ENCODE measurements at regions not wholly inside any gene's neighbourhood (a gene's known extent, or its start where the extent isn't known, plus 50 kb on each side); places are given as distances from the start of the nearest gene placed in this dataset.

- peaks cover 4% of the 10 kb centered on the region; the same call in 2 of the 3 replicates for H3K36me3 Mint-ChIP-seq (ENCODE audit: low read depth)
- Histone ChIP-seq H4K20me1 (replicated peaks; ENCODE audit: insufficient read depth) (no peaks in the 10 kb centered on the region), H3K9me2 (ENCODE audit: insufficient read depth) (peaks cover 5% of the 10 kb centered on the region; the same call in 1 of the 2 replicates), H3K36me3 (ENCODE audit: insufficient read depth) (no peaks in the 10 kb centered on the region; the same call in 1 of the 2 replicates), H3K4me3 (no peak overlapping the region), H3K27me3 (ENCODE audit: insufficient read depth) (no peaks in the 10 kb centered on the region), H3F3A (replicated peaks; ENCODE audit: low read depth) (no peaks in the 10 kb centered on the region), H3K27ac (ENCODE audit: low read depth) (no peak overlapping the region), H3K4me1 (ENCODE audit: insufficient read depth) (peaks cover 7% of the 10 kb centered on the region), H3K79me2 (replicated peaks; ENCODE audit: insufficient read depth) (no peaks in the 10 kb centered on the region), H2AFZ (no peak overlapping the region), H3K4me2 (no peak overlapping the region)
- peaks cover 9% of the 10 kb centered on the region; the same call in 2 of the 3 replicates for H3K4me1 Mint-ChIP-seq
- H3K27me3 Mint-ChIP-seq (ENCODE audit: insufficient read depth, low read depth, poor library complexity): peaks cover 2% of the 10 kb centered on the region
- DNase-seq (ENCODE audit: low spot score) (no peak), ATAC-seq (no peak)
- no peak overlapping the region for H3K4me3 Mint-ChIP-seq
- H3K9me3 Mint-ChIP-seq: peaks cover 12% of the 10 kb centered on the region; the same call in 2 of the 3 replicates
- no peak overlapping the region for H3K27ac Mint-ChIP-seq
- TF ChIP-seq REST (IDR thresholded peaks at IDR 0.05; ENCODE audit: unreplicated experiment): no peak
- no peak for TF ChIP-seq NANOG (IDR thresholded peaks at IDR 0.05; ENCODE audit: borderline replicate concordance)
- TF ChIP-seq EZH2phosphoT487 (IDR thresholded peaks at IDR 0.05; ENCODE audit: unreplicated experiment): no peak
- no peak for TF ChIP-seq POLR2AphosphoS5 (IDR thresholded peaks at IDR 0.05; ENCODE audit: low read depth)
- TF ChIP-seq, protein P1, sequence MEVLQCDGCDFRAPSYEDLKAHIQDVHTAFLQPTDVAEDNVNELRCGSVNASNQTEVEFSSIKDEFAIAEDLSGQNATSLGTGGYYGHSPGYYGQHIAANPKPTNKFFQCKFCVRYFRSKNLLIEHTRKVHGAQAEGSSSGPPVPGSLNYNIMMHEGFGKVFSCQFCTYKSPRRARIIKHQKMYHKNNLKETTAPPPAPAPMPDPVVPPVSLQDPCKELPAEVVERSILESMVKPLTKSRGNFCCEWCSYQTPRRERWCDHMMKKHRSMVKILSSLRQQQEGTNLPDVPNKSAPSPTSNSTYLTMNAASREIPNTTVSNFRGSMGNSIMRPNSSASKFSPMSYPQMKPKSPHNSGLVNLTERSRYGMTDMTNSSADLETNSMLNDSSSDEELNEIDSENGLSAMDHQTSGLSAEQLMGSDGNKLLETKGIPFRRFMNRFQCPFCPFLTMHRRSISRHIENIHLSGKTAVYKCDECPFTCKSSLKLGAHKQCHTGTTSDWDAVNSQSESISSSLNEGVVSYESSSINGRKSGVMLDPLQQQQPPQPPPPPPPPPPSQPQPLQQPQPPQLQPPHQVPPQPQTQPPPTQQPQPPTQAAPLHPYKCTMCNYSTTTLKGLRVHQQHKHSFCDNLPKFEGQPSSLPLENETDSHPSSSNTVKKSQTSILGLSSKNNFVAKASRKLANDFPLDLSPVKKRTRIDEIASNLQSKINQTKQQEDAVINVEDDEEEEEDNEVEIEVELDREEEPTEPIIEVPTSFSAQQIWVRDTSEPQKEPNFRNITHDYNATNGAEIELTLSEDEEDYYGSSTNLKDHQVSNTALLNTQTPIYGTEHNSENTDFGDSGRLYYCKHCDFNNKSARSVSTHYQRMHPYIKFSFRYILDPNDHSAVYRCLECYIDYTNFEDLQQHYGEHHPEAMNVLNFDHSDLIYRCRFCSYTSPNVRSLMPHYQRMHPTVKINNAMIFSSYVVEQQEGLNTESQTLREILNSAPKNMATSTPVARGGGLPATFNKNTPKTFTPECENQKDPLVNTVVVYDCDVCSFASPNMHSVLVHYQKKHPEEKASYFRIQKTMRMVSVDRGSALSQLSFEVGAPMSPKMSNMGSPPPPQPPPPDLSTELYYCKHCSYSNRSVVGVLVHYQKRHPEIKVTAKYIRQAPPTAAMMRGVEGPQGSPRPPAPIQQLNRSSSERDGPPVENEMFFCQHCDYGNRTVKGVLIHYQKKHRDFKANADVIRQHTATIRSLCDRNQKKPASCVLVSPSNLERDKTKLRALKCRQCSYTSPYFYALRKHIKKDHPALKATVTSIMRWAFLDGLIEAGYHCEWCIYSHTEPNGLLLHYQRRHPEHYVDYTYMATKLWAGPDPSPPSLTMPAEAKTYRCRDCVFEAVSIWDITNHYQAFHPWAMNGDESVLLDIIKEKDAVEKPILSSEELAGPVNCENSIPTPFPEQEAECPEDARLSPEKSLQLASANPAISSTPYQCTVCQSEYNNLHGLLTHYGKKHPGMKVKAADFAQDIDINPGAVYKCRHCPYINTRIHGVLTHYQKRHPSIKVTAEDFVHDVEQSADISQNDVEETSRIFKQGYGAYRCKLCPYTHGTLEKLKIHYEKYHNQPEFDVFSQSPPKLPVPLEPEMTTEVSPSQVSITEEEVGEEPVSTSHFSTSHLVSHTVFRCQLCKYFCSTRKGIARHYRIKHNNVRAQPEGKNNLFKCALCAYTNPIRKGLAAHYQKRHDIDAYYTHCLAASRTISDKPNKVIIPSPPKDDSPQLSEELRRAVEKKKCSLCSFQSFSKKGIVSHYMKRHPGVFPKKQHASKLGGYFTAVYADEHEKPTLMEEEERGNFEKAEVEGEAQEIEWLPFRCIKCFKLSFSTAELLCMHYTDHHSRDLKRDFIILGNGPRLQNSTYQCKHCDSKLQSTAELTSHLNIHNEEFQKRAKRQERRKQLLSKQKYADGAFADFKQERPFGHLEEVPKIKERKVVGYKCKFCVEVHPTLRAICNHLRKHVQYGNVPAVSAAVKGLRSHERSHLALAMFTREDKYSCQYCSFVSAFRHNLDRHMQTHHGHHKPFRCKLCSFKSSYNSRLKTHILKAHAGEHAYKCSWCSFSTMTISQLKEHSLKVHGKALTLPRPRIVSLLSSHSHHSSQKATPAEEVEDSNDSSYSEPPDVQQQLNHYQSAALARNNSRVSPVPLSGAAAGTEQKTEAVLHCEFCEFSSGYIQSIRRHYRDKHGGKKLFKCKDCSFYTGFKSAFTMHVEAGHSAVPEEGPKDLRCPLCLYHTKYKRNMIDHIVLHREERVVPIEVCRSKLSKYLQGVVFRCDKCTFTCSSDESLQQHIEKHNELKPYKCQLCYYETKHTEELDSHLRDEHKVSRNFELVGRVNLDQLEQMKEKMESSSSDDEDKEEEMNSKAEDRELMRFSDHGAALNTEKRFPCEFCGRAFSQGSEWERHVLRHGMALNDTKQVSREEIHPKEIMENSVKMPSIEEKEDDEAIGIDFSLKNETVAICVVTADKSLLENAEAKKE (CRISPR knock-in tag; IDR thresholded peaks at IDR 0.05): no peak
- no peak for TF ChIP-seq JUNB (IDR thresholded peaks at IDR 0.05; ENCODE audit: unreplicated experiment)
- TF ChIP-seq, protein P2, sequence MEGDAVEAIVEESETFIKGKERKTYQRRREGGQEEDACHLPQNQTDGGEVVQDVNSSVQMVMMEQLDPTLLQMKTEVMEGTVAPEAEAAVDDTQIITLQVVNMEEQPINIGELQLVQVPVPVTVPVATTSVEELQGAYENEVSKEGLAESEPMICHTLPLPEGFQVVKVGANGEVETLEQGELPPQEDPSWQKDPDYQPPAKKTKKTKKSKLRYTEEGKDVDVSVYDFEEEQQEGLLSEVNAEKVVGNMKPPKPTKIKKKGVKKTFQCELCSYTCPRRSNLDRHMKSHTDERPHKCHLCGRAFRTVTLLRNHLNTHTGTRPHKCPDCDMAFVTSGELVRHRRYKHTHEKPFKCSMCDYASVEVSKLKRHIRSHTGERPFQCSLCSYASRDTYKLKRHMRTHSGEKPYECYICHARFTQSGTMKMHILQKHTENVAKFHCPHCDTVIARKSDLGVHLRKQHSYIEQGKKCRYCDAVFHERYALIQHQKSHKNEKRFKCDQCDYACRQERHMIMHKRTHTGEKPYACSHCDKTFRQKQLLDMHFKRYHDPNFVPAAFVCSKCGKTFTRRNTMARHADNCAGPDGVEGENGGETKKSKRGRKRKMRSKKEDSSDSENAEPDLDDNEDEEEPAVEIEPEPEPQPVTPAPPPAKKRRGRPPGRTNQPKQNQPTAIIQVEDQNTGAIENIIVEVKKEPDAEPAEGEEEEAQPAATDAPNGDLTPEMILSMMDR (conservative IDR thresholded peaks at IDR 0.05; ENCODE audit: low read depth in 2 of 2): no peak
- TF ChIP-seq ZNF114 (CRISPR knock-in tag; IDR thresholded peaks at IDR 0.05): no peak
- no peak for TF ChIP-seq EZH2 (IDR thresholded peaks at IDR 0.05; ENCODE audit: low read depth, unreplicated experiment)
- no peak for TF ChIP-seq ZNF331 (CRISPR knock-in tag; IDR thresholded peaks at IDR 0.05; ENCODE audit: low read depth)
- no peak for TF ChIP-seq ETS1 (IDR thresholded peaks at IDR 0.05)
- no peak for TF ChIP-seq STAT1 (IDR thresholded peaks at IDR 0.05; ENCODE audit: unreplicated experiment)
- TF ChIP-seq CREB1 (CRISPR knock-in tag; IDR thresholded peaks at IDR 0.05; ENCODE audit: low read depth): no peak
These were observed 259.7 kb upstream of the RBMS1 start for GRCh38 chr2:160753331-160753654.
